Prostate gland (tissue), 2 donors: ENCODE measurements at regions not wholly inside any gene's neighbourhood (a gene's known extent, or its start where the extent isn't known, plus 50 kb on each side); places are given as distances from the start of the nearest gene placed in this dataset.

ENCODE experiments used
- POLR2A ChIP-seq: fragments of 450-650 bp; IDR thresholded peaks from one replicate; pipeline ENCODE4 v1.6.1; 2016; ENCODE audit warnings: antibody characterized with exemption, mild to moderate bottlenecking
- POLR2AphosphoS5 ChIP-seq: sonication (generic); formaldehyde crosslinking; IDR thresholded peaks from one replicate; pipeline ENCODE4 v1.6.1; 2017; ENCODE audit warnings: antibody characterized with exemption
- TF ChIP-seq, protein P1 (sequence below), 4 experiments: fragments of 200-600 bp in 2 of 4; fragments of 450-650 bp in 2 of 4; sonication (generic) in 2 of 4; IDR thresholded peaks; 1 replicate in 3 of 4; 2 replicates in 1 of 4; pipeline ENCODE4 v1.5.1; 2016 to 2019; ENCODE audit warnings: antibody characterized with exemption in 4 of 4, mild to moderate bottlenecking in 2 of 4, moderate library complexity in 2 of 4

- TF ChIP-seq, protein P1, sequence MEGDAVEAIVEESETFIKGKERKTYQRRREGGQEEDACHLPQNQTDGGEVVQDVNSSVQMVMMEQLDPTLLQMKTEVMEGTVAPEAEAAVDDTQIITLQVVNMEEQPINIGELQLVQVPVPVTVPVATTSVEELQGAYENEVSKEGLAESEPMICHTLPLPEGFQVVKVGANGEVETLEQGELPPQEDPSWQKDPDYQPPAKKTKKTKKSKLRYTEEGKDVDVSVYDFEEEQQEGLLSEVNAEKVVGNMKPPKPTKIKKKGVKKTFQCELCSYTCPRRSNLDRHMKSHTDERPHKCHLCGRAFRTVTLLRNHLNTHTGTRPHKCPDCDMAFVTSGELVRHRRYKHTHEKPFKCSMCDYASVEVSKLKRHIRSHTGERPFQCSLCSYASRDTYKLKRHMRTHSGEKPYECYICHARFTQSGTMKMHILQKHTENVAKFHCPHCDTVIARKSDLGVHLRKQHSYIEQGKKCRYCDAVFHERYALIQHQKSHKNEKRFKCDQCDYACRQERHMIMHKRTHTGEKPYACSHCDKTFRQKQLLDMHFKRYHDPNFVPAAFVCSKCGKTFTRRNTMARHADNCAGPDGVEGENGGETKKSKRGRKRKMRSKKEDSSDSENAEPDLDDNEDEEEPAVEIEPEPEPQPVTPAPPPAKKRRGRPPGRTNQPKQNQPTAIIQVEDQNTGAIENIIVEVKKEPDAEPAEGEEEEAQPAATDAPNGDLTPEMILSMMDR (IDR thresholded peaks at IDR 0.05) = no peak
- no peak for TF ChIP-seq POLR2A
- no peak for TF ChIP-seq POLR2AphosphoS5
Measured at GRCh38 chr1:168401341-168401740, 120.7 kb downstream of the TBX19 start.
